Neural cell (in vitro differentiated cells): ENCODE measurements at regions not wholly inside any gene's neighbourhood (a gene's known extent, or its start where the extent isn't known, plus 50 kb on each side); places are given as distances from the start of the nearest gene placed in this dataset.

Experiments used
- H2AFZ ChIP-seq: fragments of 200-600, 300-800 bp; sonication (generic), shearing (Covaris generic); 2 replicates; pipeline ENCODE4 v1.6.0; 2014; ENCODE audit warnings: low read depth, mild to moderate bottlenecking, antibody characterized with exemption, low read length, moderate library complexity
- H3F3A ChIP-seq: fragments of 200-600 bp; shearing (Covaris generic); 2 replicates; pipeline ENCODE4 v1.6.1; 2016; ENCODE audit warnings: mild to moderate bottlenecking, moderate library complexity, mixed read lengths, antibody characterized with exemption, low read length; ENCODE audit not compliant: insufficient read depth, poor library complexity, severe bottlenecking
- H3K27ac ChIP-seq: fragments of 200-600, 300-800 bp; sonication (generic), shearing (Covaris generic); 2 replicates; pipeline ENCODE4 v1.5.1; 2014; ENCODE audit warnings: mild to moderate bottlenecking, low read length, moderate library complexity
- H3K27me3 ChIP-seq: fragments of 300-800, 200-600 bp; sonication (generic), shearing (Covaris generic); 2 replicates; pipeline ENCODE4 v1.6.0; 2014; ENCODE audit warnings: mild to moderate bottlenecking, low read depth, low read length, moderate library complexity; ENCODE audit not compliant: insufficient read depth
- H3K36me3 ChIP-seq: fragments of 300-800, 200-600 bp; sonication (generic), shearing (Covaris generic); 2 replicates; pipeline ENCODE4 v1.5.1; 2014; ENCODE audit warnings: mild to moderate bottlenecking, antibody characterized with exemption, low read length, moderate library complexity; ENCODE audit not compliant: insufficient read depth
- H3K4me2 ChIP-seq: fragments of 300-800, 200-600 bp; sonication (generic), shearing (Covaris generic); 2 replicates; pipeline ENCODE4 v1.6.0; 2014; ENCODE audit warnings: mild to moderate bottlenecking, low read length
- H3K4me3 ChIP-seq: fragments of 300-800, 200-600 bp; sonication (generic), shearing (Covaris generic); 2 replicates; pipeline ENCODE4 v1.5.1; 2014; ENCODE audit warnings: mild to moderate bottlenecking, low read length, moderate library complexity
- H3K79me2 ChIP-seq: fragments of 200-600 bp; shearing (Covaris generic); replicated peaks from 2 replicates; pipeline ENCODE4 v1.6.0; 2014; ENCODE audit warnings: mild to moderate bottlenecking, low read length, moderate library complexity; ENCODE audit not compliant: insufficient read depth
- H3K9ac ChIP-seq: fragments of 300-800, 200-600 bp; sonication (generic), shearing (Covaris generic); 2 replicates; pipeline ENCODE4 v1.6.1; 2016; ENCODE audit warnings: mild to moderate bottlenecking, low read length, mixed read lengths
- H3K9me2 ChIP-seq: fragments of 200-600 bp; shearing (Covaris generic); 2 replicates; pipeline ENCODE4 v1.6.1; 2016; ENCODE audit warnings: mild to moderate bottlenecking, low read length, mixed read lengths; ENCODE audit not compliant: insufficient read depth
- H3K9me3 ChIP-seq: fragments of 200-600, 300-800 bp; sonication (generic), shearing (Covaris generic); 2 replicates; pipeline ENCODE4 v1.6.1; 2016; ENCODE audit warnings: mild to moderate bottlenecking, mixed run types, low read length, moderate library complexity, mixed read lengths
- H4K20me1 ChIP-seq: fragments of 200-600 bp; shearing (Covaris generic); 2 replicates; pipeline ENCODE4 v1.6.1; 2016; ENCODE audit warnings: mild to moderate bottlenecking, mixed run types; ENCODE audit not compliant: insufficient read depth
- CTCF ChIP-seq: fragments of 450-650 bp; IDR thresholded peaks from 2 replicates; pipeline ENCODE4 v1.5.1; 2014; ENCODE audit warnings: antibody characterized with exemption, mild to moderate bottlenecking, moderate library complexity; ENCODE audit not compliant: poor library complexity, severe bottlenecking
- EP300 ChIP-seq: fragments of 450-650 bp; conservative IDR thresholded peaks from 2 replicates; pipeline ENCODE4 v1.6.1; 2014; ENCODE audit warnings: antibody characterized with exemption, mild to moderate bottlenecking, moderate library complexity; ENCODE audit not compliant: poor library complexity, severe bottlenecking
- EZH2 ChIP-seq: fragments of 200-600, 300-800 bp; shearing (Covaris generic), sonication (generic); IDR thresholded peaks from 2 replicates; pipeline ENCODE4 v1.6.1; 2014; ENCODE audit warnings: antibody characterized with exemption, low read length, borderline replicate concordance, mild to moderate bottlenecking; ENCODE audit not compliant: insufficient read depth, poor library complexity, severe bottlenecking
- MXI1 ChIP-seq: fragments of 450-650 bp; conservative IDR thresholded peaks from 2 replicates; pipeline ENCODE4 v1.6.1; 2014; ENCODE audit warnings: antibody characterized with exemption, mild to moderate bottlenecking; ENCODE audit not compliant: poor library complexity, severe bottlenecking
- POLR2AphosphoS5 ChIP-seq: IDR thresholded peaks from 2 replicates; pipeline ENCODE4 v1.6.1; 2012
- RAD21 ChIP-seq: fragments of 450-650 bp; conservative IDR thresholded peaks from 2 replicates; pipeline ENCODE4 v1.6.1; 2014; ENCODE audit warnings: antibody characterized with exemption, mild to moderate bottlenecking, moderate library complexity
- REST ChIP-seq: IDR thresholded peaks from 2 replicates; pipeline ENCODE4 v1.6.1; 2012; ENCODE audit warnings: borderline replicate concordance
- SMC3 ChIP-seq: fragments of 450-650 bp; conservative IDR thresholded peaks from 2 replicates; pipeline ENCODE4 v1.6.1; 2014; ENCODE audit warnings: antibody characterized with exemption, mild to moderate bottlenecking, moderate library complexity; ENCODE audit not compliant: poor library complexity
- TAF1 ChIP-seq: IDR thresholded peaks from 2 replicates; pipeline ENCODE4 v1.6.1; 2012; ENCODE audit warnings: low read depth

GRCh38 chr2:138193416-138194213 lies 229.3 kb downstream of the HNMT start:
- Histone ChIP-seq H2AFZ (no peak overlapping the region), H3K27me3 (no peaks in the 10 kb centered on the region), H3K79me2 (no peaks in the 10 kb centered on the region), H3K27ac (no peak overlapping the region), H3K9me2 (no peaks in the 10 kb centered on the region), H3K9me3 (no peaks in the 10 kb centered on the region), H4K20me1 (no peaks in the 10 kb centered on the region), H3K9ac (no peak overlapping the region), H3K36me3 (no peaks in the 10 kb centered on the region), H3F3A (no peaks in the 10 kb centered on the region), H3K4me2 (no peak overlapping the region), H3K4me3 (no peak overlapping the region)
- TF ChIP-seq TAF1, result no peak
- TF ChIP-seq EP300, result no peak

- Histone ChIP-seq H3F3A (no peaks in the 10 kb centered on the region), H3K27ac (no peak overlapping the region), H3K4me3 (no peak overlapping the region), H3K9ac (no peak overlapping the region), H2AFZ (no peak overlapping the region), H3K9me3 (no peaks in the 10 kb centered on the region), H4K20me1 (no peaks in the 10 kb centered on the region), H3K4me2 (no peak overlapping the region), H3K79me2 (no peaks in the 10 kb centered on the region), H3K36me3 (no peaks in the 10 kb centered on the region), H3K27me3 (no peaks in the 10 kb centered on the region), H3K9me2 (no peaks in the 10 kb centered on the region)
- no peak for TF ChIP-seq RAD21
- no peak for TF ChIP-seq EZH2
- no peak for TF ChIP-seq TAF1
- TF ChIP-seq POLR2AphosphoS5, result no peak
- no peak for TF ChIP-seq EP300
- TF ChIP-seq CTCF, result no peak
- no peak for TF ChIP-seq REST
- no peak for TF ChIP-seq MXI1
- TF ChIP-seq SMC3, result no peak
Observed at GRCh38 chr2:138201286-138201685, 237.0 kb downstream of the HNMT start.
